Testis (tissue), 2 donors: ENCODE measurements at regions not wholly inside any gene's neighbourhood (a gene's known extent, or its start where the extent isn't known, plus 50 kb on each side); places are given as distances from the start of the nearest gene placed in this dataset.

ENCODE experiments used
- DNase-seq: peaks from one replicate; pipeline ENCODE4 v3.0.0-alpha.2; 2019
- H3K27ac ChIP-seq, 2 donors: fragments of 200-600 bp; sonication (generic); one replicate each; pipeline ENCODE4 v1.5.1; 2019
- H3K27me3 ChIP-seq: fragments of 200-600 bp; sonication (generic); one replicate; pipeline ENCODE4 v1.5.1; 2019
- H3K36me3 ChIP-seq: fragments of 200-600 bp; sonication (generic); one replicate; pipeline ENCODE4 v1.5.1; 2017; ENCODE audit warnings: low read depth; ENCODE audit errors: missing control alignments
- H3K4me1 ChIP-seq: fragments of 200-600 bp; sonication (generic); one replicate; pipeline ENCODE4 v1.5.1; 2019
- H3K4me3 ChIP-seq, 2 donors: fragments of 200-600 bp; sonication (generic); one replicate each; pipeline ENCODE4 v1.5.1; 2017 to 2019
- H3K9me3 ChIP-seq: fragments of 200-600 bp; sonication (generic); one replicate; pipeline ENCODE4 v1.5.1; 2017
- POLR2A ChIP-seq: fragments of 450-650 bp; IDR thresholded peaks from one replicate; pipeline ENCODE4 v1.6.1; 2017; ENCODE audit warnings: antibody characterized with exemption, mild to moderate bottlenecking, moderate library complexity
- WGBS, 2 donors: methylation state at CpG; one replicate each; pipeline ENCODE4 v1.1.5; 2018; 5-methylcytosine and 5-hydroxymethylcytosine counted together
- intact Hi-C: fragments of 100-400 bp; cut with DNase I; formaldehyde crosslinking; loops from one replicate; pipeline ENCODE4 v1.15.1; 2023; ENCODE audit warnings: low total_unique reads
- TF ChIP-seq, protein P1 (sequence below), 3 experiments: fragments of 450-650 bp in 2 of 3; fragments of 200-600 bp in 1 of 3; sonication (generic) in 1 of 3; IDR thresholded peaks; one replicate each; pipeline ENCODE4 v1.5.1; 2016 to 2019; ENCODE audit warnings: antibody characterized with exemption in 3 of 3, mild to moderate bottlenecking in 2 of 3, moderate library complexity in 1 of 3

DNA sequence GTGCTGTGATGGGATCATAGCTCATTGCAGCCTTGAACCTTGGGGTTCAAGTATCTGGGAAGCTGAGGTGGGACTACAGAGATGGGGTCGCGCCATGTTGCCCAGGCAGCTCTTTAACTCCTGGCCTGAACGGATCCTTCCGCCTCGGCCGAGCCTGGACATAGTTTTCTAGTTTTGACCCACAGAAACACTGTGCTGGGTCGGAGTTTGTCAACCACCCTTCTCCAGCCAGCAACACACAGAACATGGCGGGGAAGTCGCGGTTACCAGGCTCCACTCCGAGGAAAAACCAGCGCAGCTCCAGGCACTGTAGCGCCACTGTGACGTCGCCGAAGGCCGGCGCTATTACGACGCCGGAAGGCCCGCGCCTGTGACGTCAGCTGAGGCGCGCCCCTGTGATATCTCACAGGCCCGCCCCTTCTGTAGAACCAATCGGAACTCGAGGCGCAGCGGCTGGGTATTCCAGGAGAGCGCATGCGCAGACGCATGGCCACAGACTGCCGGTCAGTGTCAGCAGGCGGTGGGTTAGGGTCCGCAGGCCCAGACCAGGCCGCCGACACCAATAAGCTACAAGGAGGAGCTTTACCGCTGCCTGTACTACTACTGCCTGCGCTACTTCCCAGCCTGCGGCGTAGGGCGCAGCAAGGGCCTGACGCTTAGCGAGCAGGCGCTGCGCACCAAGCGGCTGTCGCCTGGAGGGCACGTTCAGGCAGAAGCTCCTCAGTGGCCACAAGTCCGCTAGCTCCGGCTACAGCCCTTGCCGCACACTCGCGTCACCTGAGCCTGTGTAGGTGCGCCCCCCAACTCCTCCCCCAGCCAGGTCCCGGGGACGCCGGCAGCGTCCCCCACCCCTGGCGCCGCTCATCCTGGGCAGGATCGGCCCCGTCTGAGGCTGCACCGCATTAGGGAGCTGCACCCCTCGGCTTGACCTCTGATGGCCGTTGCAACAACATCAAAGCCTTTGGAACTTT is 135.2 kb upstream of the KCTD7 start:
- Histone ChIP-seq H3K9me3 (no peaks in the 10 kb centered on the region), H3K36me3 (no peaks in the 10 kb centered on the region), H3K4me1 (peaks cover 8% of the 10 kb centered on the region), H3K27ac (peak overlapping the region; percentile 97), H3K27me3 (no peaks in the 10 kb centered on the region), H3K4me3 (peak overlapping the region; percentile 85 to 87)
- peak; percentile 99 for DNase-seq
- 0 to 1% methylated on average over 38 to 52 of the region's 68 CpGs for WGBS, 2 donors
- TF ChIP-seq, protein P1, sequence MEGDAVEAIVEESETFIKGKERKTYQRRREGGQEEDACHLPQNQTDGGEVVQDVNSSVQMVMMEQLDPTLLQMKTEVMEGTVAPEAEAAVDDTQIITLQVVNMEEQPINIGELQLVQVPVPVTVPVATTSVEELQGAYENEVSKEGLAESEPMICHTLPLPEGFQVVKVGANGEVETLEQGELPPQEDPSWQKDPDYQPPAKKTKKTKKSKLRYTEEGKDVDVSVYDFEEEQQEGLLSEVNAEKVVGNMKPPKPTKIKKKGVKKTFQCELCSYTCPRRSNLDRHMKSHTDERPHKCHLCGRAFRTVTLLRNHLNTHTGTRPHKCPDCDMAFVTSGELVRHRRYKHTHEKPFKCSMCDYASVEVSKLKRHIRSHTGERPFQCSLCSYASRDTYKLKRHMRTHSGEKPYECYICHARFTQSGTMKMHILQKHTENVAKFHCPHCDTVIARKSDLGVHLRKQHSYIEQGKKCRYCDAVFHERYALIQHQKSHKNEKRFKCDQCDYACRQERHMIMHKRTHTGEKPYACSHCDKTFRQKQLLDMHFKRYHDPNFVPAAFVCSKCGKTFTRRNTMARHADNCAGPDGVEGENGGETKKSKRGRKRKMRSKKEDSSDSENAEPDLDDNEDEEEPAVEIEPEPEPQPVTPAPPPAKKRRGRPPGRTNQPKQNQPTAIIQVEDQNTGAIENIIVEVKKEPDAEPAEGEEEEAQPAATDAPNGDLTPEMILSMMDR (IDR thresholded peaks at IDR 0.05) = peak in 2 of 3 experiments; percentile 9 to 49
- TF ChIP-seq POLR2A = peak; percentile 93
- intact Hi-C loops = no loop called here

DNA sequence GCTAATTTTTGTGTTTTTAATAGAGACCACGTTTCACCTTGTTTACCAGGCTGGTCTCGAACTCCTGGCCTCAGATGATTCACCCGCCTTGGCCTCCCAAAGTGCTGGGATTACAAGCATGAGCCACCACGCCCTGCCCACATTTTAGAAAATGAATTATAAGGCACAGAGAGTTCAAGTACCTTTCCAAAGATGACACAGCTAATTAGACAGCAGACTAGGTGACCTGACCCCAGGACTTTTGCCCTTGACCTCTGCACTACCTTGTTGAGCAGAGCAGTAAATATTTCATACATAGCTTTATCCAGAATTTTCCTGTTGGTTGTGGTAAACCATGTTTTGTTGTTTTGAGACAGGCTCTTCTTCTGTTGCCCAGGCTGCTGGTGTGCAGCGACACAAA is 131.3 kb upstream of the KCTD7 start:
- no peaks in the 10 kb centered on the region for H3K36me3 ChIP-seq
- intact Hi-C loops = no loop called here
- peaks cover 8% of the 10 kb centered on the region for H3K4me1 ChIP-seq
- H3K9me3 ChIP-seq = no peaks in the 10 kb centered on the region
- no peaks in the 10 kb centered on the region for H3K27me3 ChIP-seq
- H3K4me3 ChIP-seq = no peak overlapping the region
- no peak overlapping the region for H3K27ac ChIP-seq
- TF ChIP-seq POLR2A = no peak
- TF ChIP-seq, protein P1 (IDR thresholded peaks at IDR 0.05) = no peak
- no peak for DNase-seq
- 88 to 94% methylated on average over 5 of the region's 5 CpGs for WGBS, 2 donors

DNA sequence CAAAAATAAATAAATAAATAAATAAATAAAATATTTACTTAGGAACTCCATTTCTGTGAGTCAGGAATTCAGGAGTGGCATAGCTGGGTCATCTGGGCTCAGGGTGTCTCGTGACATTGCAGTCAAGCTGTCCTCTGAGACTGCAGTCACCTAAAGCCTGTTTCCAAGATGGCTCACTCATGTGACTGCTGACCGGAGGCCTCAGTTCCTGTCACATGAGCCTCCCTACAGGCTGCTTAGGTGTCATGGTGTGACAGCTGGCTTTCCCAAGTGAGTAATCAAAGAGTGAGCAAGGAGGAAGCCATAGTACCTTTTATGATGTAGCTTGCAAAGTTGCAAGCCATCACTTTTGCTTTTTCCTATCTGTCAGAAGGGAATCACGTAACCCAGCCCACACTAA is 128.6 kb upstream of the KCTD7 start:
- Histone ChIP-seq H3K9me3 (no peaks in the 10 kb centered on the region), H3K27ac (no peak overlapping the region), H3K4me1 (no peaks in the 10 kb centered on the region), H3K36me3 (no peaks in the 10 kb centered on the region), H3K4me3 (no peak overlapping the region), H3K27me3 (no peaks in the 10 kb centered on the region)
- no peak for DNase-seq
- WGBS, 2 donors = 89 to 97% methylated on average over 3 of the region's 3 CpGs
- intact Hi-C loops = no loop called here
- TF ChIP-seq, protein P1 (IDR thresholded peaks at IDR 0.05) = no peak
- TF ChIP-seq POLR2A = no peak

DNA sequence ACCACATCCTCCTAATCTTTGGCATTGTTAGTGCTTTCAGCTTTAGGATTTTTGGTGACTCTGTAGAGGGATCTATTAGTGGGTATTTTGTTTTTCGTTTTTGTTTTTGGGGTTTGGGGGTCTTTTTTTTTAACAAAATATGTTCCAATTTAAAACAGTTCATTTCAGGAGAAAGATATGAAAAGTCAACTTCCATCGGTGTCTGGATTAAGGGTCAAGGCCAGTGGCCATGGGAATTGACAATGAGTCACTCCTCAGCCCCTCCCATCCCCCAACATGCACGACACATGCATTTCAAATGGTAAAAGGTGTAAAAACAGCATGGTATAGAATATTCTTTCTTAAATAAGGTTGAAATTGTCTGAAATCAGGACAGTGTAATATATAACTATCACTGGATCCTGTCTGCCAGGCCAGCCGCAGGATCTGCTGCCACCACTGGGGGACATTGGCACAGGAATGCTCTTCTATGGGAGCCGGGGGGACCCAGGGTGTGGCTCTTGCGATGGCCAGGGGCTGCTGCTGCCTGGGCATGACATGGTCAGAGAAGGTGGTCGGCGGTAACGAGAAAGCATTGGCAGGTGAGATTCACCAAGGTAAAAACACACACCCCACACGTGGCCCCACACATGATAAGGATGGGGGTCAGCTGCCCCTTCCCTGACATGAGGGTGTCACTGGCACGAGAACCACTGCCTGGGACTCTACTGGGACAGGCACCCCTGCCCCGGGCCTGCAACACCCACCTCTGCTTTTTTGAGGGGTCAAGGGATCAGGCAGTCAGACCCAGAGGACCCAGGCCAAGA is 126.2 kb upstream of the KCTD7 start:
- Histone ChIP-seq H3K36me3 (no peaks in the 10 kb centered on the region), H3K27me3 (no peaks in the 10 kb centered on the region), H3K4me1 (no peaks in the 10 kb centered on the region), H3K4me3 (no peak overlapping the region), H3K9me3 (no peaks in the 10 kb centered on the region), H3K27ac (no peak overlapping the region)
- 80 to 83% methylated on average over 12 of the region's 12 CpGs for WGBS, 2 donors
- no peak for DNase-seq
- no peak for TF ChIP-seq POLR2A
- TF ChIP-seq, protein P1 (IDR thresholded peaks at IDR 0.05) = no peak
- intact Hi-C loops = no loop called here
